Liver (tissue), 3 donors: ENCODE measurements at regions not wholly inside any gene's neighbourhood (a gene's known extent, or its start where the extent isn't known, plus 50 kb on each side); places are given as distances from the start of the nearest gene placed in this dataset.

ENCODE experiments used
- CTCF ChIP-seq: fragments of 150-350 bp; IDR thresholded peaks from 2 replicates; pipeline ENCODE4 v1.5.1; 2017; ENCODE audit warnings: improper control_type of control experiment, low read depth, low read length; ENCODE audit not compliant: missing input control
- EGR1 ChIP-seq, 2 donors: IDR thresholded peaks; 2 replicates each; pipeline ENCODE4 v1.6.1; 2016 to 2018; ENCODE audit warnings: antibody characterized with exemption in 2 of 2, low read depth in 2 of 2
- GABPA ChIP-seq, 2 donors: IDR thresholded peaks in 1 of 2; conservative IDR thresholded peaks in 1 of 2; 2 replicates each; pipeline ENCODE4 v1.6.1; 2016; ENCODE audit warnings: antibody characterized with exemption in 2 of 2, mild to moderate bottlenecking in 1 of 2, moderate library complexity in 1 of 2
- JUND ChIP-seq, 2 donors: IDR thresholded peaks; 2 replicates each; pipeline ENCODE4 v1.6.1; 2016; ENCODE audit warnings: antibody characterized with exemption in 2 of 2
- MAX ChIP-seq: IDR thresholded peaks from 2 replicates; pipeline ENCODE4 v1.6.1; 2016; ENCODE audit warnings: antibody characterized with exemption
- RAD21 ChIP-seq, 2 donors: IDR thresholded peaks; 2 replicates each; pipeline ENCODE4 v1.6.1; 2016; ENCODE audit warnings: antibody characterized with exemption in 2 of 2, mild to moderate bottlenecking in 2 of 2
- RXRA ChIP-seq, 2 donors: IDR thresholded peaks; 2 replicates each; pipeline ENCODE4 v1.6.1; 2017 to 2018; ENCODE audit warnings: antibody characterized with exemption in 2 of 2, mild to moderate bottlenecking in 1 of 2
- SP1 ChIP-seq: IDR thresholded peaks from 2 replicates; pipeline ENCODE4 v1.6.1; 2018; ENCODE audit warnings: antibody characterized with exemption, mild to moderate bottlenecking
- TAF1 ChIP-seq: conservative IDR thresholded peaks from 2 replicates; pipeline ENCODE4 v1.6.1; 2016; ENCODE audit warnings: antibody characterized with exemption, mild to moderate bottlenecking
- ZBTB33 ChIP-seq: IDR thresholded peaks from 2 replicates; pipeline ENCODE4 v1.6.1; 2016; ENCODE audit warnings: antibody characterized with exemption
- TF ChIP-seq, protein P1 (sequence below): IDR thresholded peaks from 2 replicates; pipeline ENCODE4 v1.6.1; 2016; ENCODE audit warnings: antibody characterized with exemption, mild to moderate bottlenecking
- TF ChIP-seq, protein P2 (sequence below): IDR thresholded peaks from 2 replicates; pipeline ENCODE4 v1.6.1; 2016; ENCODE audit warnings: antibody characterized with exemption
- donor health status: healthy.
- donor health status: healthy.

DNA sequence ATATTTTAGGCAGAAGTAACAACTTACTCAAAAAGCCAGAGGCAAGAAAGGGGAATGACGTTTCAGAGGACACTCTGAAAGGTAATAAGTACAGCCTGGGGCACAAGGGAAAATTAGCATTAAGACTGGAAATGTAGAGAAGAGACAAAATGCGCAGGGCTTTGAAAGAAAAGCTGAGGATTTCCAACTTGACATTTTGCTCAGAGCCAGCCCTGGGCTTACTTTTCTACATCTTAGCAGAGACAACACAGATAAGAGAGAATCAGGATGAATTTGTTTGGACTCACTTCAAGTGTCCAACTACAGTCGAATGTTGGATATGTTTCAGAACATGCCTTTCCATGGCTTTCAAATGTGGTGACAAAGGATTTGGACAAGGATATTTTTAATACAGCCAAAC, 808.9 kb upstream of the LUZP2 start:
- no peak for TF ChIP-seq CTCF
- TF ChIP-seq GABPA (IDR thresholded peaks at IDR 0.05 in 1 of 2, conservative IDR thresholded peaks at IDR 0.05 in 1 of 2) = no peak
- TF ChIP-seq EGR1 (IDR thresholded peaks at IDR 0.05; ENCODE audit: low read depth in 2 of 2) = no peak
- no peak for TF ChIP-seq JUND (IDR thresholded peaks at IDR 0.05)
- TF ChIP-seq MAX = no peak
- no peak for TF ChIP-seq TAF1
- TF ChIP-seq, protein P1, sequence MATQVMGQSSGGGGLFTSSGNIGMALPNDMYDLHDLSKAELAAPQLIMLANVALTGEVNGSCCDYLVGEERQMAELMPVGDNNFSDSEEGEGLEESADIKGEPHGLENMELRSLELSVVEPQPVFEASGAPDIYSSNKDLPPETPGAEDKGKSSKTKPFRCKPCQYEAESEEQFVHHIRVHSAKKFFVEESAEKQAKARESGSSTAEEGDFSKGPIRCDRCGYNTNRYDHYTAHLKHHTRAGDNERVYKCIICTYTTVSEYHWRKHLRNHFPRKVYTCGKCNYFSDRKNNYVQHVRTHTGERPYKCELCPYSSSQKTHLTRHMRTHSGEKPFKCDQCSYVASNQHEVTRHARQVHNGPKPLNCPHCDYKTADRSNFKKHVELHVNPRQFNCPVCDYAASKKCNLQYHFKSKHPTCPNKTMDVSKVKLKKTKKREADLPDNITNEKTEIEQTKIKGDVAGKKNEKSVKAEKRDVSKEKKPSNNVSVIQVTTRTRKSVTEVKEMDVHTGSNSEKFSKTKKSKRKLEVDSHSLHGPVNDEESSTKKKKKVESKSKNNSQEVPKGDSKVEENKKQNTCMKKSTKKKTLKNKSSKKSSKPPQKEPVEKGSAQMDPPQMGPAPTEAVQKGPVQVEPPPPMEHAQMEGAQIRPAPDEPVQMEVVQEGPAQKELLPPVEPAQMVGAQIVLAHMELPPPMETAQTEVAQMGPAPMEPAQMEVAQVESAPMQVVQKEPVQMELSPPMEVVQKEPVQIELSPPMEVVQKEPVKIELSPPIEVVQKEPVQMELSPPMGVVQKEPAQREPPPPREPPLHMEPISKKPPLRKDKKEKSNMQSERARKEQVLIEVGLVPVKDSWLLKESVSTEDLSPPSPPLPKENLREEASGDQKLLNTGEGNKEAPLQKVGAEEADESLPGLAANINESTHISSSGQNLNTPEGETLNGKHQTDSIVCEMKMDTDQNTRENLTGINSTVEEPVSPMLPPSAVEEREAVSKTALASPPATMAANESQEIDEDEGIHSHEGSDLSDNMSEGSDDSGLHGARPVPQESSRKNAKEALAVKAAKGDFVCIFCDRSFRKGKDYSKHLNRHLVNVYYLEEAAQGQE = no peak
- TF ChIP-seq SP1 = no peak
- no peak for TF ChIP-seq RXRA (IDR thresholded peaks at IDR 0.05)
- TF ChIP-seq RAD21 (IDR thresholded peaks at IDR 0.05) = no peak
- TF ChIP-seq, protein P2, sequence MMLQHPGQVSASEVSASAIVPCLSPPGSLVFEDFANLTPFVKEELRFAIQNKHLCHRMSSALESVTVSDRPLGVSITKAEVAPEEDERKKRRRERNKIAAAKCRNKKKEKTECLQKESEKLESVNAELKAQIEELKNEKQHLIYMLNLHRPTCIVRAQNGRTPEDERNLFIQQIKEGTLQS = no peak
- TF ChIP-seq ZBTB33 = no peak
